SK-N-MC (cell line): ENCODE measurements at regions not wholly inside any gene's neighbourhood (a gene's known extent, or its start where the extent isn't known, plus 50 kb on each side); places are given as distances from the start of the nearest gene placed in this dataset.

Experiments used
- EZH2 ChIP-seq: fragments of 200-600 bp; sonication (generic); IDR thresholded peaks from one replicate; pipeline ENCODE4 v1.6.1; 2017; ENCODE audit warnings: antibody characterized with exemption
- POLR2AphosphoS5 ChIP-seq: IDR thresholded peaks from 2 replicates; pipeline ENCODE4 v1.6.1; 2012; ENCODE audit warnings: mild to moderate bottlenecking, low read depth, low read length, borderline replicate concordance

- TF ChIP-seq EZH2 (no peak), POLR2AphosphoS5 (no peak; the same call in 1 of the 2 replicates)
Measured at GRCh38 chr6:67252663-67253062, 1382.4 kb upstream of the ADGRB3 start.
